Endodermal cell (in vitro differentiated cells): ENCODE measurements at regions not wholly inside any gene's neighbourhood (a gene's known extent, or its start where the extent isn't known, plus 50 kb on each side); places are given as distances from the start of the nearest gene placed in this dataset.

Experiments used
- DNase-seq: peaks from one replicate; pipeline ENCODE4 v3.0.0-alpha.2; 2017
- H3K27ac ChIP-seq: 2 replicates; pipeline ENCODE4 v1.5.1; 2013; ENCODE audit warnings: mild to moderate bottlenecking, low read depth, low read length, moderate library complexity
- H3K27me3 ChIP-seq: 2 replicates; pipeline ENCODE4 v1.6.1; 2013; ENCODE audit warnings: mild to moderate bottlenecking, low read length, moderate library complexity; ENCODE audit not compliant: insufficient read depth, control insufficient read depth, poor library complexity, severe bottlenecking
- H3K36me3 ChIP-seq: 2 replicates; pipeline ENCODE4 v1.7.0; 2013; ENCODE audit warnings: mild to moderate bottlenecking, low read length, moderate library complexity; ENCODE audit not compliant: control insufficient read depth, insufficient read depth
- H3K4me1 ChIP-seq: one replicate; pipeline ENCODE4 v1.7.0; 2013; ENCODE audit warnings: low read length; ENCODE audit not compliant: control insufficient read depth, insufficient read depth
- H3K4me3 ChIP-seq: 2 replicates; pipeline ENCODE4 v1.5.1; 2013; ENCODE audit warnings: mild to moderate bottlenecking, low read length, moderate library complexity
- H3K9ac ChIP-seq: 2 replicates; pipeline ENCODE4 v1.6.1; 2013; ENCODE audit warnings: mild to moderate bottlenecking, low read length, moderate library complexity; ENCODE audit not compliant: poor library complexity, severe bottlenecking; ENCODE audit errors: extremely low read depth
- H3K9me3 ChIP-seq: 2 replicates; pipeline ENCODE4 v1.6.1; 2013; ENCODE audit warnings: mild to moderate bottlenecking, low read length, moderate library complexity; ENCODE audit not compliant: control insufficient read depth
- H3K27ac Mint-ChIP-seq: 2 replicates; pipeline ENCODE4 v1.8.0; 2020; ENCODE audit warnings: mixed read lengths
- H3K27me3 Mint-ChIP-seq: 2 replicates; pipeline ENCODE4 v1.8.0; 2021; ENCODE audit warnings: mild to moderate bottlenecking, mixed read lengths; ENCODE audit not compliant: insufficient read depth
- H3K36me3 Mint-ChIP-seq: 2 replicates; pipeline ENCODE4 v1.8.0; 2020; ENCODE audit warnings: low read depth, mixed read lengths
- H3K4me1 Mint-ChIP-seq: 2 replicates; pipeline ENCODE4 v1.8.0; 2020; ENCODE audit warnings: mixed read lengths
- H3K4me3 Mint-ChIP-seq: 2 replicates; pipeline ENCODE4 v1.8.0; 2020; ENCODE audit warnings: mild to moderate bottlenecking, moderate library complexity, mixed read lengths
- H3K9me3 Mint-ChIP-seq: 2 replicates; pipeline ENCODE4 v1.8.0; 2020; ENCODE audit warnings: mild to moderate bottlenecking, mixed read lengths
- WGBS, 2 experiments: methylation state at CpG; one replicate each; pipeline versions ENCODE4 v1.1.5 to v1.1.7; 2013; ENCODE audit warnings: missing lambda C conversion rate in 2 of 2, mixed read lengths in 1 of 2; ENCODE audit not compliant: insufficient coverage in 1 of 2, insufficient read length in 1 of 2; 5-methylcytosine and 5-hydroxymethylcytosine counted together
- TF ChIP-seq, protein P1 (sequence below): fragments of 200-600 bp; sonication (generic); conservative IDR thresholded peaks from 2 replicates; pipeline ENCODE4 v1.5.0; 2021; ENCODE audit warnings: antibody characterized with exemption, mild to moderate bottlenecking

DNA sequence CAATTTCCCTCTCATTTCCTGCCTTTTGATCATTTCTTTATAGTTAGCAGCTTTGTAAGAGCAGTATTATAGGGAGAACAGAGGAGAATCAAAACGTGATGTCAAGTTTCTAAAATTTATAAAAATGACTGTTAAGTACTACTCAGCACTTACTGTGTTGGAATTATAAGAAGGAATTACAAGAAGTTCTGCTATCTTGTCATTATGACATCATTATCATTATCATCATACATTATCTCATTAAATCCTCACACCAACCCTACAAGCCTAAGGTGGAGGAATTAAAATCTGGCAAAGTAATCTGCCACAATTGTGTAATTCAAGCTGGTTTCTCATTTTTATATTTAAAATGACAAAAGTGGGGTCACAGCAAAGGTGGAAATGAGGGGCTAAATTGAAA, 316.2 kb upstream of the CD180 start:
- no peaks in the 10 kb centered on the region for H3K36me3 ChIP-seq
- TF ChIP-seq, protein P1, sequence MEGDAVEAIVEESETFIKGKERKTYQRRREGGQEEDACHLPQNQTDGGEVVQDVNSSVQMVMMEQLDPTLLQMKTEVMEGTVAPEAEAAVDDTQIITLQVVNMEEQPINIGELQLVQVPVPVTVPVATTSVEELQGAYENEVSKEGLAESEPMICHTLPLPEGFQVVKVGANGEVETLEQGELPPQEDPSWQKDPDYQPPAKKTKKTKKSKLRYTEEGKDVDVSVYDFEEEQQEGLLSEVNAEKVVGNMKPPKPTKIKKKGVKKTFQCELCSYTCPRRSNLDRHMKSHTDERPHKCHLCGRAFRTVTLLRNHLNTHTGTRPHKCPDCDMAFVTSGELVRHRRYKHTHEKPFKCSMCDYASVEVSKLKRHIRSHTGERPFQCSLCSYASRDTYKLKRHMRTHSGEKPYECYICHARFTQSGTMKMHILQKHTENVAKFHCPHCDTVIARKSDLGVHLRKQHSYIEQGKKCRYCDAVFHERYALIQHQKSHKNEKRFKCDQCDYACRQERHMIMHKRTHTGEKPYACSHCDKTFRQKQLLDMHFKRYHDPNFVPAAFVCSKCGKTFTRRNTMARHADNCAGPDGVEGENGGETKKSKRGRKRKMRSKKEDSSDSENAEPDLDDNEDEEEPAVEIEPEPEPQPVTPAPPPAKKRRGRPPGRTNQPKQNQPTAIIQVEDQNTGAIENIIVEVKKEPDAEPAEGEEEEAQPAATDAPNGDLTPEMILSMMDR, result no peak
- H3K9me3 ChIP-seq, result no peaks in the 10 kb centered on the region
- Mint-ChIP-seq H3K36me3 (no peaks in the 10 kb centered on the region), H3K9me3 (no peaks in the 10 kb centered on the region), H3K27me3 (no peaks in the 10 kb centered on the region), H3K4me3 (no peak overlapping the region), H3K27ac (no peak overlapping the region), H3K4me1 (no peaks in the 10 kb centered on the region)
- WGBS, 2 experiments, result 92% methylated on average over 1 of the region's 1 CpG; no CpG with 5 or more reads in 1 of the 2 experiments
- DNase-seq, result no peak
- H3K27me3 ChIP-seq, result no peaks in the 10 kb centered on the region
- H3K4me1 ChIP-seq, result no peaks in the 10 kb centered on the region
- no peak overlapping the region for H3K9ac ChIP-seq
- no peak overlapping the region for H3K4me3 ChIP-seq
- no peak overlapping the region for H3K27ac ChIP-seq

DNA sequence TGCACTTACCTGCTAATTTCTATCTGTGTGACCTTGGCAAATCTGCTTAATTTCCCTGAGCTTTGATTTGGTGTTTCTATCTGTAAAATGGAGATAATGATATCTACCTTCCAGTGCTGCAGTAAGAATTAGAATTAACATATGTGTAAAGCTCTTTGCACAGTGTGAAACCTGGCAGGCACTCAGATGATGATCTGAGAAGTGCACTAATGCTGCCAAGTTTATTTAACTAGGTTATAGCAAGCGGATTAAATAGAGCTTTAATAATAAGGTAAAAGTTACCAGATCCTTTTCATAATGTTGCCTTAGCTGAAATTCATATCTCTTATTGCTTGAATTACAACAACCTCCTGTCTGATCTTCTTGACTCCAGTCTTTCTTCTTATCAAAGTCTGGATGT, 315.3 kb upstream of the CD180 start:
- H3K27me3 Mint-ChIP-seq, result no peaks in the 10 kb centered on the region
- Histone ChIP-seq H3K9me3 (no peaks in the 10 kb centered on the region), H3K27me3 (no peaks in the 10 kb centered on the region), H3K36me3 (no peaks in the 10 kb centered on the region), H3K4me3 (no peak overlapping the region), H3K9ac (no peak overlapping the region), H3K4me1 (no peaks in the 10 kb centered on the region), H3K27ac (no peak overlapping the region)
- no peak for DNase-seq
- no peaks in the 10 kb centered on the region for H3K9me3 Mint-ChIP-seq
- no peaks in the 10 kb centered on the region for H3K36me3 Mint-ChIP-seq
- H3K4me3 Mint-ChIP-seq, result no peak overlapping the region
- TF ChIP-seq, protein P1, result no peak
- H3K4me1 Mint-ChIP-seq, result no peaks in the 10 kb centered on the region
- no peak overlapping the region for H3K27ac Mint-ChIP-seq
- 80 to 94% methylated on average over 1 of the region's 1 CpG for WGBS, 2 experiments

DNA sequence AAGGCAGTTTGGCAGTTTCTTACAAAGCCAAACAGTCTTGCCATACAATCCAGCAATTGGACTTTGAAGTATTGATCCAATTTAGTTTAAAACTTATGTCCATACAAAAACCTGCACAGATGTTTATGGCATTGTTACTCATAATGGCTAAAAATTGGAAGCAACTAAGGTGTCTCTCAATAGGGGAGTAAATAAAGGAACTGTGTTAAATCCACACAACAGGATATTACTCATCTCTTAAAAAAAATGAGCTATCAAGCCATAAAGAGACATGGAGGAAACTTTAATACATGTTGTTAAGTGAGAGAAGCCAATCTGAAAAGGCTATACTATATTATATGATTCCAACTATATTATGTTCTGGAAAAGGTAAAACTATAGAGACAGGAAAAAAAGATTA, 313.6 kb upstream of the CD180 start:
- Histone ChIP-seq H3K9me3 (no peaks in the 10 kb centered on the region), H3K36me3 (no peaks in the 10 kb centered on the region), H3K9ac (no peak overlapping the region), H3K27me3 (no peaks in the 10 kb centered on the region), H3K4me1 (no peaks in the 10 kb centered on the region), H3K4me3 (no peak overlapping the region), H3K27ac (no peak overlapping the region)
- no peak overlapping the region for H3K27ac Mint-ChIP-seq
- H3K36me3 Mint-ChIP-seq, result no peaks in the 10 kb centered on the region
- DNase-seq, result no peak
- H3K4me3 Mint-ChIP-seq, result no peak overlapping the region
- no peaks in the 10 kb centered on the region for H3K27me3 Mint-ChIP-seq
- TF ChIP-seq, protein P1, result no peak
- no peaks in the 10 kb centered on the region for H3K9me3 Mint-ChIP-seq
- no peaks in the 10 kb centered on the region for H3K4me1 Mint-ChIP-seq
